CD4-positive, alpha-beta T cell (primary cell): ENCODE measurements at regions not wholly inside any gene's neighbourhood (a gene's known extent, or its start where the extent isn't known, plus 50 kb on each side); places are given as distances from the start of the nearest gene placed in this dataset.

Source experiments
- ATAC-seq: fragments of 200-7000 bp; cut with Tn5 transposase; one replicate; pipeline ENCODE4 v1.10.0; 2022; ENCODE audit warnings: mild to moderate bottlenecking; ENCODE audit not compliant: poor library complexity
- CTCF ChIA-PET: fragments of 350-600 bp; sonication (Branson Sonifier 250); formaldehyde crosslinking; loops from one replicate; lab custom pipeline; 2021; ENCODE audit warnings: antibody characterized with exemption, inconsistent platforms; lab: Charles Lee
- POLR2A ChIA-PET: fragments of 350-600 bp; sonication (Branson Sonifier 250); formaldehyde crosslinking; loops from one replicate; lab custom pipeline; 2021; ENCODE audit warnings: antibody characterized with exemption, inconsistent platforms; lab: Charles Lee
- DNase-seq, 14 experiments: peaks; one replicate each; pipeline ENCODE4 v3.0.0-alpha.2; 2013 to 2020; ENCODE audit warnings: mixed read lengths in 2 of 14
- H3K27ac ChIP-seq, 2 donors: one replicate each; pipeline versions ENCODE4 v1.5.1 to v1.7.0; 2013; ENCODE audit warnings: low read length in 2 of 2, low read depth in 1 of 2, mild to moderate bottlenecking in 1 of 2
- H3K27me3 ChIP-seq, 2 experiments: 1 replicate in 1 of 2; 2 replicates in 1 of 2; pipeline versions ENCODE4 v1.6.1 to v1.7.0; 2013; ENCODE audit warnings: low read length in 2 of 2, control low read depth in 1 of 2, mild to moderate bottlenecking in 1 of 2, moderate library complexity in 1 of 2; ENCODE audit not compliant: insufficient read depth in 2 of 2, control insufficient read depth in 1 of 2
- H3K36me3 ChIP-seq: one replicate; pipeline ENCODE4 v1.6.1; 2013; ENCODE audit warnings: low read length, control low read depth; ENCODE audit not compliant: insufficient read depth
- H3K4me1 ChIP-seq: one replicate; pipeline ENCODE4 v1.6.1; 2013; ENCODE audit warnings: low read length, control low read depth; ENCODE audit not compliant: insufficient read depth
- H3K4me3 ChIP-seq: one replicate; pipeline ENCODE4 v1.5.1; 2013; ENCODE audit warnings: mild to moderate bottlenecking, low read length, moderate library complexity
- H3K9me3 ChIP-seq, 2 experiments: 1 replicate in 1 of 2; 2 replicates in 1 of 2; pipeline versions ENCODE4 v1.6.1 to v1.7.0; 2013; ENCODE audit warnings: low read length in 2 of 2, mild to moderate bottlenecking in 2 of 2, control low read depth in 1 of 2, moderate library complexity in 1 of 2; ENCODE audit not compliant: control insufficient read depth in 1 of 2, insufficient read depth in 1 of 2
- H3K27ac Mint-ChIP-seq: one replicate; pipeline ENCODE4 v1.8.0; 2020; ENCODE audit warnings: mixed read lengths
- H3K27me3 Mint-ChIP-seq: one replicate; pipeline ENCODE4 v1.8.0; 2021; ENCODE audit warnings: mixed read lengths
- H3K36me3 Mint-ChIP-seq: one replicate; pipeline ENCODE4 v1.8.0; 2021; ENCODE audit warnings: low read depth, mixed read lengths
- H3K4me1 Mint-ChIP-seq: one replicate; pipeline ENCODE4 v1.8.0; 2021; ENCODE audit warnings: low read depth, mixed read lengths
- H3K4me3 Mint-ChIP-seq: one replicate; pipeline ENCODE4 v1.8.0; 2020; ENCODE audit warnings: mild to moderate bottlenecking, mixed read lengths
- H3K9me3 Mint-ChIP-seq: one replicate; pipeline ENCODE4 v1.8.0; 2020; ENCODE audit warnings: mixed read lengths
- intact Hi-C, 2 experiments: fragments of 100-400 bp; cut with DNase I in 1 of 2; cut with micrococcal nuclease in 1 of 2; formaldehyde crosslinking; loops; one replicate each; pipeline versions ENCODE4 v1.15.1 to v1.9.0; 2023 to 2025; cut with DNase I, micrococcal nuclease
- TF ChIP-seq, protein P1 (sequence below): fragments of 200-600 bp; IDR thresholded peaks from one replicate; pipeline ENCODE4 v1.8.0; 2022; ENCODE audit warnings: antibody characterized with exemption, mild to moderate bottlenecking

DNA sequence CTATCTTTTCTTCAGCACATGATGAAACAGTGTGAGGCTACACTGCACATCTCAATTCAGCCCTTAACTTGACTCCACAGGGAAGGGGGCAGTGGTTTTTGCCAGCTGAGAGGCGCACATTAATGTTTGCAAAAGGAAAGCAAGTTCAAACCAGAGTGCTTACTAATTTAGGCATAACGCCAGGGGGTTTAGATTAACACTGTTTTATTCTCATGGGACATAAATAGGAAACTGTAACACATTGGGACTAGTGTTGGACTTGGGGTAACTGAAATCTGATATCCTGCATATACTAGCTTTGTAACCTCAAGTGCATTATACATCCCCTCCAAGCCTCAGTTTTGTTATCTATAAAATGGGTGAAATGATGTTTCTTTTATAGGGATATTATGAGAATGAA is 821.2 kb upstream of the ID2 start:
- Mint-ChIP-seq H3K4me3 (no peak overlapping the region), H3K4me1 (no peaks in the 10 kb centered on the region), H3K36me3 (no peaks in the 10 kb centered on the region), H3K27ac (no peak overlapping the region), H3K9me3 (no peaks in the 10 kb centered on the region), H3K27me3 (no peaks in the 10 kb centered on the region)
- no peaks in the 10 kb centered on the region for H3K27me3 ChIP-seq
- H3K9me3 ChIP-seq = no peaks in the 10 kb centered on the region
- DNase-seq (no peak), ATAC-seq (no peak)
- no peaks in the 10 kb centered on the region for H3K4me1 ChIP-seq
- no peaks in the 10 kb centered on the region for H3K36me3 ChIP-seq
- POLR2A ChIA-PET = no interaction called here
- no peak overlapping the region for H3K4me3 ChIP-seq
- intact Hi-C loops = no loop called here
- CTCF ChIA-PET = no interaction called here
- no peak overlapping the region for H3K27ac ChIP-seq
- TF ChIP-seq, protein P1, sequence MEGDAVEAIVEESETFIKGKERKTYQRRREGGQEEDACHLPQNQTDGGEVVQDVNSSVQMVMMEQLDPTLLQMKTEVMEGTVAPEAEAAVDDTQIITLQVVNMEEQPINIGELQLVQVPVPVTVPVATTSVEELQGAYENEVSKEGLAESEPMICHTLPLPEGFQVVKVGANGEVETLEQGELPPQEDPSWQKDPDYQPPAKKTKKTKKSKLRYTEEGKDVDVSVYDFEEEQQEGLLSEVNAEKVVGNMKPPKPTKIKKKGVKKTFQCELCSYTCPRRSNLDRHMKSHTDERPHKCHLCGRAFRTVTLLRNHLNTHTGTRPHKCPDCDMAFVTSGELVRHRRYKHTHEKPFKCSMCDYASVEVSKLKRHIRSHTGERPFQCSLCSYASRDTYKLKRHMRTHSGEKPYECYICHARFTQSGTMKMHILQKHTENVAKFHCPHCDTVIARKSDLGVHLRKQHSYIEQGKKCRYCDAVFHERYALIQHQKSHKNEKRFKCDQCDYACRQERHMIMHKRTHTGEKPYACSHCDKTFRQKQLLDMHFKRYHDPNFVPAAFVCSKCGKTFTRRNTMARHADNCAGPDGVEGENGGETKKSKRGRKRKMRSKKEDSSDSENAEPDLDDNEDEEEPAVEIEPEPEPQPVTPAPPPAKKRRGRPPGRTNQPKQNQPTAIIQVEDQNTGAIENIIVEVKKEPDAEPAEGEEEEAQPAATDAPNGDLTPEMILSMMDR = no peak

- no peak overlapping the region for H3K4me3 ChIP-seq
- no peaks in the 10 kb centered on the region for H3K27me3 Mint-ChIP-seq
- no peak overlapping the region for H3K27ac Mint-ChIP-seq
- intact Hi-C loops = no loop called here
- CTCF ChIA-PET = no interaction called here
- TF ChIP-seq, protein P1 = no peak
- H3K27me3 ChIP-seq = no peaks in the 10 kb centered on the region
- H3K4me1 ChIP-seq = no peaks in the 10 kb centered on the region
- no peaks in the 10 kb centered on the region for H3K4me1 Mint-ChIP-seq
- ATAC-seq (no peak), DNase-seq (no peak)
- POLR2A ChIA-PET = no interaction called here
- no peaks in the 10 kb centered on the region for H3K36me3 Mint-ChIP-seq
- H3K36me3 ChIP-seq = no peaks in the 10 kb centered on the region
- no peak overlapping the region for H3K4me3 Mint-ChIP-seq
- no peaks in the 10 kb centered on the region for H3K9me3 Mint-ChIP-seq
- H3K27ac ChIP-seq = no peak overlapping the region
- peaks cover 0 to 4% of the 10 kb centered on the region in 2 experiments for H3K9me3 ChIP-seq
Observed at GRCh38 chr2:7861910-7862702, 819.8 kb upstream of the ID2 start.

- no peaks in the 10 kb centered on the region for H3K36me3 Mint-ChIP-seq
Observed at GRCh38 chr2:7866104-7866503, 815.8 kb upstream of the ID2 start.

More at GRCh38 chr2:7866104-7866503, 815.8 kb upstream of the ID2 start:
- Mint-ChIP-seq H3K27ac (no peak overlapping the region), H3K27me3 (no peaks in the 10 kb centered on the region), H3K4me1 (no peaks in the 10 kb centered on the region), H3K9me3 (no peaks in the 10 kb centered on the region), H3K4me3 (no peak overlapping the region)
- peaks cover 0 to 4% of the 10 kb centered on the region in 2 experiments for H3K9me3 ChIP-seq
- POLR2A ChIA-PET = no interaction called here
- no peak for DNase-seq
- no peak overlapping the region for H3K4me3 ChIP-seq
- intact Hi-C loops = no loop called here
- H3K36me3 ChIP-seq = no peaks in the 10 kb centered on the region
- ATAC-seq = no peak
- no peak overlapping the region for H3K27ac ChIP-seq
- CTCF ChIA-PET = interaction anchor here (0.7 kb wide), 1 partner anchor 105 kb away, joined by 3 read pairs; no protein-coding TSS in a partner anchor
- H3K4me1 ChIP-seq = peaks cover 8% of the 10 kb centered on the region
- TF ChIP-seq, protein P1 = no peak
- no peaks in the 10 kb centered on the region for H3K27me3 ChIP-seq
